Peyer's patch (tissue), 4 donors: ENCODE measurements at regions not wholly inside any gene's neighbourhood (a gene's known extent, or its start where the extent isn't known, plus 50 kb on each side); places are given as distances from the start of the nearest gene placed in this dataset.

Experiments
- POLR2A ChIP-seq, 2 donors: fragments of 450-650 bp; IDR thresholded peaks; one replicate each; pipeline ENCODE4 v1.5.1; 2017; ENCODE audit warnings: antibody characterized with exemption in 2 of 2, mild to moderate bottlenecking in 2 of 2, moderate library complexity in 2 of 2
- TF ChIP-seq, protein P1 (sequence below), 6 experiments: fragments of 450-650 bp in 4 of 6; fragments of 200-600 bp in 2 of 6; sonication (generic) in 1 of 6; IDR thresholded peaks; one replicate each; pipeline ENCODE4 v1.5.1; 2017 to 2019; ENCODE audit warnings: antibody characterized with exemption in 6 of 6, mild to moderate bottlenecking in 3 of 6, moderate library complexity in 1 of 6

DNA sequence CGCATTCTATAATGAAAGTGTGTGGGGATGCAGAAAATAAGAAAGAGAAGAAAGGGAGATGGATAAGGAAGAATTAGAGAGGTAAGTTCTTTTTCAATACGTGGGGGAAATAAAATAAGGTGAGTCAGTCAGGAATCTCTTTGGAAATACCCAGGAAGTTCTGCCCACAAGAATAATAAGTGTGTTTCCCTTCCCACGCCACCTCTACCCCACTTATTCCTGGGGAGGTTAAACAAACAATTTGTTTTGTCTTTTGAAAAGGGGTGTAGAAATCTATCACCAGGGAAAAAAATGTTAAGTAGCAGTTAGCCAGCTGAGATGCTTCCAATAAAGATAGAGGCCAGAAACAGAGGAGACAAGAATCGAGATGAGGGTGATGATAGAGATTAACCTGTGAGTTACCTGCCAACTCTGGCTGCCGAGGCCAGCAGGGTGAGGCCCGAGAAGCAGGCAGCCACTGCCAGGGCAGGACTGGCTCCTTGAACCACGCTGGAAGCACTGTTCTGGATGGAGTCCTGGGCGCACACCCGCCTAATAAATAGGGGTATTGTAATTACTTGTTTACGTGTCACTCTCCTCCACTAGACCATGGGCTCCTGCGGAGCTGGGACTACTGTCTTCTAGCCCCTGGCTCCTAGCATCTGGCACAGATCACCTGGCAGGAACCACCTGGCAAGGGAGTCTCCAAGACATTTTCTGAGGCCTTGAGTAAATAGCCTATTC lies 191.3 kb downstream of the FGFR2 start:
- TF ChIP-seq, protein P1, sequence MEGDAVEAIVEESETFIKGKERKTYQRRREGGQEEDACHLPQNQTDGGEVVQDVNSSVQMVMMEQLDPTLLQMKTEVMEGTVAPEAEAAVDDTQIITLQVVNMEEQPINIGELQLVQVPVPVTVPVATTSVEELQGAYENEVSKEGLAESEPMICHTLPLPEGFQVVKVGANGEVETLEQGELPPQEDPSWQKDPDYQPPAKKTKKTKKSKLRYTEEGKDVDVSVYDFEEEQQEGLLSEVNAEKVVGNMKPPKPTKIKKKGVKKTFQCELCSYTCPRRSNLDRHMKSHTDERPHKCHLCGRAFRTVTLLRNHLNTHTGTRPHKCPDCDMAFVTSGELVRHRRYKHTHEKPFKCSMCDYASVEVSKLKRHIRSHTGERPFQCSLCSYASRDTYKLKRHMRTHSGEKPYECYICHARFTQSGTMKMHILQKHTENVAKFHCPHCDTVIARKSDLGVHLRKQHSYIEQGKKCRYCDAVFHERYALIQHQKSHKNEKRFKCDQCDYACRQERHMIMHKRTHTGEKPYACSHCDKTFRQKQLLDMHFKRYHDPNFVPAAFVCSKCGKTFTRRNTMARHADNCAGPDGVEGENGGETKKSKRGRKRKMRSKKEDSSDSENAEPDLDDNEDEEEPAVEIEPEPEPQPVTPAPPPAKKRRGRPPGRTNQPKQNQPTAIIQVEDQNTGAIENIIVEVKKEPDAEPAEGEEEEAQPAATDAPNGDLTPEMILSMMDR (IDR thresholded peaks at IDR 0.05), result no peak
- no peak for TF ChIP-seq POLR2A (IDR thresholded peaks at IDR 0.05)
